ENCODE measurements at regions not wholly inside any gene's neighbourhood (a gene's known extent, or its start where the extent isn't known, plus 50 kb on each side); places are given as distances from the start of the nearest gene placed in this dataset.

DNA sequence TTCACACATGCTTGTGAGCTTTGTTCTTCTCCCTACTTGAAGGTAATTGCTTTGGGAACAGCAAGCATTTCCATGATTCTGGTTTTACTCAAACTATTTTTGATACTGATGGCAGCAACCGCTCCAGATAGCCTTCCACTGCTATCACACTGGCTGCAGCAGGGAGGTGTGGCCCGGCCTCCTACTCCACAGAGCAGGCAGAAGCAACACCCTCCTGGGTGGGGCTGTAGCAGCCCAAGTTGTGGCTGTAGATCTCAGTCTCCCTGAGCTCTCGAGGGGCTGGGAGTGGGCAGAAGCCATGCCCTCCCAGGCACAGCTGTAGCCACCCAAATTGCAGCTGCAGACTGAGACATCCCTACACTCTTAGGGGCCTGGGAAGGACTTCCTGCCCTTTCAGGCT lies 878.8 kb upstream of the GBE1 start:
- H3K4me3 Mint-ChIP-seq (ENCODE audit: unreplicated experiment): no peak overlapping the region
- H3K27ac Mint-ChIP-seq (ENCODE audit: unreplicated experiment): no peak overlapping the region
- no peaks in the 10 kb centered on the region for H3K4me1 Mint-ChIP-seq (ENCODE audit: low read depth)
- H3K9me3 Mint-ChIP-seq (ENCODE audit: low read depth): no peaks in the 10 kb centered on the region
- DNase-seq (ENCODE audit: low spot score): no peak
- no peaks in the 10 kb centered on the region for H3K27me3 Mint-ChIP-seq (ENCODE audit: low read depth)
- no peaks in the 10 kb centered on the region for H3K36me3 Mint-ChIP-seq (ENCODE audit: low read depth)
- TF ChIP-seq, protein P1, sequence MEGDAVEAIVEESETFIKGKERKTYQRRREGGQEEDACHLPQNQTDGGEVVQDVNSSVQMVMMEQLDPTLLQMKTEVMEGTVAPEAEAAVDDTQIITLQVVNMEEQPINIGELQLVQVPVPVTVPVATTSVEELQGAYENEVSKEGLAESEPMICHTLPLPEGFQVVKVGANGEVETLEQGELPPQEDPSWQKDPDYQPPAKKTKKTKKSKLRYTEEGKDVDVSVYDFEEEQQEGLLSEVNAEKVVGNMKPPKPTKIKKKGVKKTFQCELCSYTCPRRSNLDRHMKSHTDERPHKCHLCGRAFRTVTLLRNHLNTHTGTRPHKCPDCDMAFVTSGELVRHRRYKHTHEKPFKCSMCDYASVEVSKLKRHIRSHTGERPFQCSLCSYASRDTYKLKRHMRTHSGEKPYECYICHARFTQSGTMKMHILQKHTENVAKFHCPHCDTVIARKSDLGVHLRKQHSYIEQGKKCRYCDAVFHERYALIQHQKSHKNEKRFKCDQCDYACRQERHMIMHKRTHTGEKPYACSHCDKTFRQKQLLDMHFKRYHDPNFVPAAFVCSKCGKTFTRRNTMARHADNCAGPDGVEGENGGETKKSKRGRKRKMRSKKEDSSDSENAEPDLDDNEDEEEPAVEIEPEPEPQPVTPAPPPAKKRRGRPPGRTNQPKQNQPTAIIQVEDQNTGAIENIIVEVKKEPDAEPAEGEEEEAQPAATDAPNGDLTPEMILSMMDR (IDR thresholded peaks at IDR 0.05): no peak

- Mint-ChIP-seq H3K4me1 (ENCODE audit: low read depth) (peaks cover 8% of the 10 kb centered on the region), H3K27me3 (ENCODE audit: low read depth) (no peaks in the 10 kb centered on the region), H3K9me3 (ENCODE audit: low read depth) (no peaks in the 10 kb centered on the region), H3K4me3 (ENCODE audit: unreplicated experiment) (no peak overlapping the region), H3K27ac (ENCODE audit: unreplicated experiment) (no peak overlapping the region), H3K36me3 (ENCODE audit: low read depth) (no peaks in the 10 kb centered on the region)
- DNase-seq (ENCODE audit: low spot score): no peak
- TF ChIP-seq, protein P1 (IDR thresholded peaks at IDR 0.05): no peak
Measured at GRCh38 chr3:82637574-82637973, 876.1 kb upstream of the GBE1 start.

- H3K9me3 Mint-ChIP-seq (ENCODE audit: low read depth): no peaks in the 10 kb centered on the region
- H3K36me3 Mint-ChIP-seq (ENCODE audit: low read depth): no peaks in the 10 kb centered on the region
- peaks cover 8% of the 10 kb centered on the region for H3K4me1 Mint-ChIP-seq (ENCODE audit: low read depth)
- no peak overlapping the region for H3K27ac Mint-ChIP-seq (ENCODE audit: unreplicated experiment)
- H3K27me3 Mint-ChIP-seq (ENCODE audit: low read depth): no peaks in the 10 kb centered on the region
- TF ChIP-seq, protein P1 (IDR thresholded peaks at IDR 0.05): no peak
- H3K4me3 Mint-ChIP-seq (ENCODE audit: unreplicated experiment): no peak overlapping the region
- DNase-seq (ENCODE audit: low spot score): no peak
Measured at GRCh38 chr3:82636177-82636576, 874.7 kb upstream of the GBE1 start.

GRCh38 chr3:82633319-82633718 lies 871.9 kb upstream of the GBE1 start:
- Mint-ChIP-seq H3K4me3 (ENCODE audit: unreplicated experiment) (no peak overlapping the region), H3K27me3 (ENCODE audit: low read depth) (no peaks in the 10 kb centered on the region), H3K27ac (ENCODE audit: unreplicated experiment) (no peak overlapping the region), H3K36me3 (ENCODE audit: low read depth) (no peaks in the 10 kb centered on the region), H3K4me1 (ENCODE audit: low read depth) (peaks cover 8% of the 10 kb centered on the region), H3K9me3 (ENCODE audit: low read depth) (peaks cover 4% of the 10 kb centered on the region)
- DNase-seq (ENCODE audit: low spot score): no peak
- TF ChIP-seq, protein P1 (IDR thresholded peaks at IDR 0.05): no peak

DNA sequence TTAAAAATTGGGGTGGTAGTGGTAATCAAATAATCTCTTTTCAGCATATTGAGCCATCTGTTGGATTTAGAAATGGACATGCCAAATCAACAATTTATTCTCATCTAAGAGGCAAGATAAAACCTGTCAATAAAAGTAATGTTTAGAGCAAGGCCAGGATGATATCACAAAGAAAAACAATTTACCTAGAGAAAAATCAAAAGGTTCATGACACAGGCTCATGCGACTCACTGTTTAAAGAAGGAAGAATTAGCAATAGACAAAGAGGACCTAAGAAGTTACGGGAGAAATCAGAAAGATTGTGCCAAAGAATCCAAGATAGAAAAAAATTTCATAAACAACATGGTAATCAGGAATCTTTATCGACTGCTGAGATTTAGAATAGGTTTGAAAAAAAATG lies 868.5 kb upstream of the GBE1 start:
- no peaks in the 10 kb centered on the region for H3K36me3 Mint-ChIP-seq (ENCODE audit: low read depth)
- DNase-seq (ENCODE audit: low spot score): no peak
- H3K9me3 Mint-ChIP-seq (ENCODE audit: low read depth): peaks cover 7% of the 10 kb centered on the region
- H3K27me3 Mint-ChIP-seq (ENCODE audit: low read depth): no peaks in the 10 kb centered on the region
- no peak overlapping the region for H3K4me3 Mint-ChIP-seq (ENCODE audit: unreplicated experiment)
- peaks cover 8% of the 10 kb centered on the region for H3K4me1 Mint-ChIP-seq (ENCODE audit: low read depth)
- TF ChIP-seq, protein P1 (IDR thresholded peaks at IDR 0.05): no peak
- no peak overlapping the region for H3K27ac Mint-ChIP-seq (ENCODE audit: unreplicated experiment)
